ENCODE measurements at regions not wholly inside any gene's neighbourhood (a gene's known extent, or its start where the extent isn't known, plus 50 kb on each side); places are given as distances from the start of the nearest gene placed in this dataset.

- TF ChIP-seq CTCF (IDR thresholded peaks at IDR 0.05): no peak
- TF ChIP-seq POLR2A (IDR thresholded peaks at IDR 0.05): no peak
Observed at GRCh38 chr6:23775127-23775526, 350.9 kb upstream of the NRSN1 start.
